Adrenal gland (tissue), 9 donors: ENCODE measurements at regions not wholly inside any gene's neighbourhood (a gene's known extent, or its start where the extent isn't known, plus 50 kb on each side); places are given as distances from the start of the nearest gene placed in this dataset.

ENCODE experiments used
- DNase-seq, 7 donors: peaks; one replicate each; pipeline ENCODE4 v3.0.0-alpha.2; 2019 to 2020
- H3K27ac ChIP-seq, 5 donors: fragments of 200-600 bp; sonication (generic) in 4 of 5; 1 replicate in 3 of 5; 2 replicates in 2 of 5; pipeline versions ENCODE4 v1.5.1 to v1.8.0; 2016 to 2020; ENCODE audit warnings: mild to moderate bottlenecking in 1 of 5
- H3K27me3 ChIP-seq: fragments of 200-600 bp; 2 replicates; pipeline ENCODE4 v1.8.0; 2021
- H3K36me3 ChIP-seq, 2 donors: fragments of 200-600 bp; replicated peaks in 1 of 2; 1 replicate in 1 of 2; 2 replicates in 1 of 2; pipeline versions ENCODE4 v1.5.1 to v1.8.0; 2018 to 2022
- H3K4me1 ChIP-seq, 2 donors: fragments of 200-600 bp; replicated peaks in 1 of 2; 1 replicate in 1 of 2; 2 replicates in 1 of 2; pipeline versions ENCODE4 v1.5.1 to v1.8.0; 2018 to 2021
- H3K4me3 ChIP-seq, 4 donors: fragments of 200-600 bp; sonication (generic) in 3 of 4; one replicate each; pipeline ENCODE4 v1.5.1; 2016 to 2018
- H3K9me3 ChIP-seq, 3 donors: fragments of 200-600 bp; sonication (generic) in 1 of 3; replicated peaks in 1 of 3; 1 replicate in 2 of 3; 2 replicates in 1 of 3; pipeline versions ENCODE4 v1.5.1 to v1.8.0; 2016 to 2021
- CTCF ChIP-seq, 6 experiments: fragments of 450-650 bp in 4 of 6; fragments of 200-600 bp in 2 of 6; sonication (generic) in 1 of 6; IDR thresholded peaks; 1 replicate in 5 of 6; 2 replicates in 1 of 6; pipeline versions ENCODE4 v1.5.1 to v1.8.0; 2016 to 2021; ENCODE audit warnings: antibody characterized with exemption in 6 of 6, mild to moderate bottlenecking in 2 of 6, moderate library complexity in 1 of 6
- POLR2A ChIP-seq, 2 donors: fragments of 450-650 bp; IDR thresholded peaks; one replicate each; pipeline ENCODE4 v1.6.1; 2017; ENCODE audit warnings: antibody characterized with exemption in 2 of 2, mild to moderate bottlenecking in 2 of 2, moderate library complexity in 1 of 2
- whole genome bisulfite sequencing, 4 donors: extraction: QIAGEN DNeasy Blood & Tissue Kit in 2 of 4; methylation state at CpG; one replicate each; pipeline versions ENCODE4 v1.1.5 to v1.1.7; 2013 to 2017; 5-methylcytosine and 5-hydroxymethylcytosine counted together
- intact Hi-C, 2 donors: fragments of 100-400 bp; cut with DNase I; formaldehyde crosslinking; loops; one replicate each; pipeline versions ENCODE4 v1.14.1 to v1.15.0; 2022 to 2023
- donor health status: healthy with polysubstance abuse.
- donor health status: Bipolar disorder and iron deficiency.
- donor health status: DM: yes; HTN: yes; CAD: no.
- donor health status: DM: no; HTN: no; CAD: no.
- donor health status: DM: no; HTN: no; CAD: no.

DNA sequence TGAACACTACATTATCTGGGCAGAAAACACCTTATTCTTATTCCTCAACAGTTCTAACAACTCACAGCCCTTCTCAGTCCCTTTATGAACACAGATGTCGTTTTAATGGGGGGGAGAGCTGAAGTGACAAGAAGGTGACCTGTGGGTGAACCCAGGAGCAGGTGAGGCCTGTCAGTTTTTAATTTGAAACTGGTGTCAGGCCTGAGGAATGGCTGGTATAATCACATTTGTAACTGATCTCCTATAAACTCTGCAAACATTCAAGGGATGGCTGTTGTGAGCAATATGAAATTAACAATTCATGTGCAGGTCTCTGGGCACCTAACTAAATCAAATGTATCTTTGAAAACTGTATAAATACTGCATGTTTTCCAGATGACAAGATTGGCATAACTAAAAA is 362.1 kb upstream of the NR5A2 start:
- 9 to 49% (median 15%) methylated on average over 1 of the region's 1 CpG for WGBS, 4 donors
- H3K4me1 ChIP-seq = no peaks in the 10 kb centered on the region
- no peaks in the 10 kb centered on the region for H3K27me3 ChIP-seq
- TF ChIP-seq CTCF (IDR thresholded peaks at IDR 0.05) (no peak), POLR2A (IDR thresholded peaks at IDR 0.05) (no peak)
- H3K4me3 ChIP-seq = no peak overlapping the region
- intact Hi-C loops = no loop called here
- H3K36me3 ChIP-seq = no peaks in the 10 kb centered on the region
- H3K27ac ChIP-seq = no peak overlapping the region
- no peaks in the 10 kb centered on the region for H3K9me3 ChIP-seq
- DNase-seq = no peak

DNA sequence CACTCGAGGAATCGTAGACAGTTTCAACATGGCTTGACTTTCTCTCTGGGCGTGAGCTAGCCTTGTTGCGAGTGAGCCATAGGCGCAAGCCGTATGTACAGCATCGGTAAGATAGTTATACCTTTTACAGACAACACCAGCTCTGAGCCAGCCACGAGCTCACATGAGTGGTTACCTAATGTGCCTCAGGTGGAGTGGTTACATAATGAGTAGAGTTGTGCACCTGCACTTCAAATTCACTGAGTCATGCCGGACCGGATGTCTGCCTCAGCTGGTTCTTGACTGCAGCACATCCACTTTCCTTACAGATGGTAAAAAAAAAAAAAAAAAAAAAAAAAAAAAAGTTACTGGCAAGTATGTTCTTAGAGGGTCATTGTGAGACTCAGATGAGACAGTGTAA is 360.4 kb upstream of the NR5A2 start:
- H3K36me3 ChIP-seq = no peaks in the 10 kb centered on the region
- no peak for DNase-seq
- H3K27me3 ChIP-seq = no peaks in the 10 kb centered on the region
- H3K27ac ChIP-seq = no peak overlapping the region
- intact Hi-C loops = no loop called here
- whole genome bisulfite sequencing, 4 donors = 85 to 93% (median 88%) methylated on average over 10 of the region's 10 CpGs
- no peak overlapping the region for H3K4me3 ChIP-seq
- no peaks in the 10 kb centered on the region for H3K9me3 ChIP-seq
- no peaks in the 10 kb centered on the region for H3K4me1 ChIP-seq
- TF ChIP-seq POLR2A (IDR thresholded peaks at IDR 0.05) = no peak

DNA sequence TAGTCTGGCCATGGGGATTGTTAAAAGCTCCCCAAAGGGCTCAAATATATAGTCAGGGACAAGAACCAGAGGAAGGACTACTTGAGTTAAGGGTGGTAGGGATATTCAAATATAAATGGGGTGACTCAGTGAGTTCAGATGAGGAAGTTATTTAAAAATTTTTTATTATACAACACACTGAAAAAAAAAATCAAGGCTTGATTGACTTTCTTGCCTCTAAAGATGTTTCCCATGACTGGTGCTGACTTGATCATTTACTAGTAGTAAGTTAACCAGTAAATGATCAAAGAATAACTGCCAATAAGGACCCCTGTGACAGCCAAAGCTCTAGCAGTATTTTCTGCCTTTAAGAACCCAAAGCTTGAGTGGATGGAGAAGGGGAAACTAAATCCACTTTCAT is 357.6 kb upstream of the NR5A2 start:
- intact Hi-C loops = no loop called here
- no peak for DNase-seq
- no peaks in the 10 kb centered on the region for H3K9me3 ChIP-seq
- H3K4me3 ChIP-seq = no peak overlapping the region
- TF ChIP-seq CTCF (IDR thresholded peaks at IDR 0.05) (no peak), POLR2A (IDR thresholded peaks at IDR 0.05) (no peak)
- no peaks in the 10 kb centered on the region for H3K4me1 ChIP-seq
- H3K27ac ChIP-seq = no peak overlapping the region
- H3K36me3 ChIP-seq = no peaks in the 10 kb centered on the region
- peaks cover 4% of the 10 kb centered on the region for H3K27me3 ChIP-seq

GRCh38 chr1:199671684-199672083 is 355.8 kb upstream of the NR5A2 start:
- no peak for DNase-seq
- Histone ChIP-seq H3K27me3 (peaks cover 5% of the 10 kb centered on the region), H3K4me3 (no peak overlapping the region), H3K9me3 (no peaks in the 10 kb centered on the region), H3K4me1 (no peaks in the 10 kb centered on the region), H3K27ac (no peak overlapping the region), H3K36me3 (no peaks in the 10 kb centered on the region)
- intact Hi-C loops = no loop called here
- TF ChIP-seq POLR2A (IDR thresholded peaks at IDR 0.05) (no peak), CTCF (IDR thresholded peaks at IDR 0.05) (no peak)
- 67 to 85% (median 72%) methylated on average over 3 of the region's 3 CpGs for WGBS, 4 donors

GRCh38 chr1:199675937-199676336 is 351.6 kb upstream of the NR5A2 start:
- intact Hi-C loops = no loop called here
- peaks cover 5% of the 10 kb centered on the region for H3K27me3 ChIP-seq
- H3K36me3 ChIP-seq = no peaks in the 10 kb centered on the region
- TF ChIP-seq POLR2A (IDR thresholded peaks at IDR 0.05) (no peak), CTCF (IDR thresholded peaks at IDR 0.05) (no peak)
- H3K4me3 ChIP-seq = no peak overlapping the region
- H3K4me1 ChIP-seq = no peaks in the 10 kb centered on the region
- 70 to 90% (median 82%) methylated on average over 3 of the region's 3 CpGs for WGBS, 4 donors
- no peak overlapping the region for H3K27ac ChIP-seq
- H3K9me3 ChIP-seq = no peaks in the 10 kb centered on the region
- DNase-seq = no peak
